Fibroblast of the aortic adventitia (primary cell): ENCODE measurements at regions not wholly inside any gene's neighbourhood (a gene's known extent, or its start where the extent isn't known, plus 50 kb on each side); places are given as distances from the start of the nearest gene placed in this dataset.

ENCODE experiments used
- DNase-seq: peaks from one replicate; pipeline ENCODE4 v3.0.0-alpha.2; 2010; ENCODE audit warnings: low read depth
- H3K4me3 ChIP-seq: 2 replicates; pipeline ENCODE4 v1.5.1; 2011; ENCODE audit warnings: low read depth, mild to moderate bottlenecking, control low read depth, low read length, moderate library complexity
- CTCF ChIP-seq: IDR thresholded peaks from 2 replicates; pipeline ENCODE4 v1.5.1; 2011; ENCODE audit warnings: mild to moderate bottlenecking, low read length, control low read depth, inconsistent platforms; ENCODE audit not compliant: insufficient read depth

- TF ChIP-seq CTCF: no peak
- no peak for DNase-seq
These were observed 136.7 kb upstream of the SATB2 start for GRCh38 chr2:199594443-199594842.

GRCh38 chr2:199591826-199592225, 134.1 kb upstream of the SATB2 start:
- no peak for TF ChIP-seq CTCF
- DNase-seq: no peak
- H3K4me3 ChIP-seq: no peak overlapping the region

More at GRCh38 chr2:199594443-199594842, 136.7 kb upstream of the SATB2 start:
- H3K4me3 ChIP-seq: no peak overlapping the region

- no peak for DNase-seq
- TF ChIP-seq CTCF: no peak
These were observed 132.8 kb upstream of the SATB2 start for GRCh38 chr2:199590321-199591203.

GRCh38 chr2:199589306-199589705, 131.6 kb upstream of the SATB2 start:
- no peak for DNase-seq
- TF ChIP-seq CTCF: no peak
- no peak overlapping the region for H3K4me3 ChIP-seq

More at GRCh38 chr2:199590321-199591203, 132.8 kb upstream of the SATB2 start:
- H3K4me3 ChIP-seq: no peak overlapping the region

GRCh38 chr2:199588054-199588453, 130.3 kb upstream of the SATB2 start:
- no peak for DNase-seq
- TF ChIP-seq CTCF: no peak
- no peak overlapping the region for H3K4me3 ChIP-seq

GRCh38 chr2:199586646-199587045, 128.9 kb upstream of the SATB2 start:
- TF ChIP-seq CTCF: no peak
- H3K4me3 ChIP-seq: no peak overlapping the region
- no peak for DNase-seq
